Globus pallidus (tissue), 1 donor: ENCODE measurements at regions not wholly inside any gene's neighbourhood (a gene's known extent, or its start where the extent isn't known, plus 50 kb on each side); places are given as distances from the start of the nearest gene placed in this dataset.
"Not testable (repeated sequence)": the region's sequence is repeated elsewhere in the genome, so short reads cannot be mapped to it uniquely, and the experiment has no call there.

ENCODE experiments used
- DNase-seq: peaks from one replicate; pipeline ENCODE4 v3.0.0-alpha.2; 2015; ENCODE audit warnings: low spot score

DNA sequence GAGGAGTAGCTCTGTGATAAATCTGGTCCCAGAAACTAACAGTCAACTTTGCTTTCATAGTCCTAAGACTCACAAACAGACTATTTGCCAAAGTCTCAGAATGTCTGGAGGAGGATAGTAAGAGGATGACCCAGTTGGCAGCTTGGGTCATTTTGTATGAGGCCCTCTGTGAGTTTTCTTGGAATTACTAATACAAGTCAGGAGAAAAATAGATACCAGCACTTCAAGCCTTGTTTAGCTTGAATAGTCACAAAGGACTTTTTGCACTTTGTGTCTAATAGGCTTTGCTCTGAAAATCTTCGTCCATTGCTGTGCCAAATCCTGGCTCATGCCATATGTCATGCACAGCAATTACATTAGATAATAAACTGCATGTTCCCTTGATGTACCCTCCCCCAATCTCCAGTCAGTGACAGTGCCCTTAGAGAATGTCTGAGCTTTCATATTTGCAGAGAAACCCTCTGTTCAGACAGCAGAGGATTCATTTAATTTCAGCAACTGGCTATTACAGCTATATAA lies 612.8 kb downstream of the CSNK1G3 start:
- no peak for DNase-seq

DNA sequence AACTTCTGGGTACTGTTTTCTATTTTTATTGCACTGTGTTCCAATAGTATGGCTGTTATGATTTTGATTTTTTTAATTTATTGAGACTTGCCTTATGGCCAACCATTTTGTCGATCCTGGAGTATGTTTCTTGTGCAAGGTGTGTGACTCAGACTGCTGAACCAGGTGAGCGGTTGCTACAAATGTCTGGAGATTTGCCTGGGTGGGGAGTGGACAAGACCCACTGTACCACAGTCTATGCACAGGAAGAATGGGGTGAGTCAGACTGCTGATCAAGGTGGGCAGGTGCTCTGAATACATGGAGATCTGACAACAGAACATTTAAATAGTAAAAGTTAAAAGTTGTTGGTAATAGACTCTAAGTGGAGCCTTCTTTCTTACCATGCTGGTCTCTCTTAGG lies 609.2 kb downstream of the CSNK1G3 start:
- DNase-seq, result no peak

DNA sequence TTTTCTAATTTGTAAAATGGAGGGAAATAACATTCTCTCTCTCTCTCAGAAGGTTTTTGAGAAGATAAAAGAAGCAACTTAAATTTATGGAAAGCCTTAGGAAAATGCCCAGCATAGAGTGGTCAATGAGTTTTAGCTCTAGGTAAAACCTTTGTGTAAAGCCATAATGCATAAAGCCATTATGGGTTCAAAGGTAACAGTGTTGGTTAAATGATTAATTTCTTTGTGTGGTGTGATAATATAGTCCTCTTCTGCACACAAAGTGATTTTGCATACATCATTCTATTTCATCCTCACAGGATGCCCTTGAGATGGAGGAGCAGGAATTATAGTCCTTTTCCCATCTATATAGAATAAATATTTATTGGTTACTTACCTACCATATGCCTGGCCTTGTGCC lies 602.9 kb downstream of the CSNK1G3 start:
- no peak for DNase-seq

DNA sequence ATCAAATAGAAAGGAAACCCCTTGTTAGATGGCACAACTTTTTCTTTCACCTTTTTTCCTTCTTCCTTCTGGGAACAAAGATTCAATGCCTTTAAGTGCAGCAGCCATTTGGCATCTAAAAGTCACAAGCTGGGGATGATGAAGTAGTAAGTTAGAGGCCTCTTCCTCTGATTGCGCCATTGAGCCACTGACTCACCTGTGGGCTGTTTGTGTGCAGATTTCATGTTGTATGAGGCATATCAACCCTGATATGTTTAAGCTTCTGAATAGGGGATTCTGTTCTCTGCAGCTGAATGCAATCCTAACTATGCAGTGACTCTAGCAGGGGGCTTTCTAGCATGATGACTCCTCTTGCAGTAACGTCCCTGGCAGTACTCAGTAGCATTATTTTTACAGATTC lies 599.9 kb downstream of the CSNK1G3 start:
- no peak for DNase-seq

DNA sequence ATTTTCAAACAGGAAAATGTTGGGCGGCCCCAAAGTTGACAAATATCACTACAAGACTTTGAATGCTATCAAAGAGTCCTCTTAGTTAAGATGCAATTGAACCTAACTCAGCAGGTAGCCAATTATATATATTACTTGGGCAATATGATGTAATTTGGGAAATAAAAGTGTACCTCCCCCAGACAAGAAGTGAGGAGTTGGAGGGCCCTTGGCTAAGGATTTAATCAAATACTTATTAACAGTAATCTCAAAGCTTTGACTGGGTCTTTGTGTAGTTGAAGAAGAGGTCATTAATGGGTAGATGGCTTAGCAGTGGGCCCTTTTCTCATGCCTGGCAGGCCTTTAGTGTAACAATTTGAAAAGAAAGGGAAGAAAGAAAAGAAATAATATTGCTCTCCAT lies 599.0 kb downstream of the CSNK1G3 start:
- no peak for DNase-seq

DNA sequence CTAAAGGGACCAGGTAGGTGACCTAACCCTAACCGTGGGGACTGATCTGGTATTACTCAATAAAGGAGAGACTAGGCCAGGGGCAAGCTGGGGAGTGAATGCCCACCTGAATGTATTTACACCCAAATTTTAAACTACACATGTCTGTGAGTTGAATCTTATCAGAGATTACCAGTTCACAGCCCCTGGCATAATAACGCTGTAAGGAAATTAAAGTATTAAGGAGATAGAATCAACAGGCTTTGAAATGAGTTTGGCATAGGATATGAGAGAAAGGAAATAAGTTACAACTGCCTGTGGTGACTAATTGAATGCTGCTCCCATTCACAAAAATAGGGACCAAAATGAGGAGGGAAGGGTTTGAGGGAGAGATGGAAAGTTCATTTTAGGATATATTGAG lies 593.3 kb downstream of the CSNK1G3 start:
- no peak for DNase-seq

DNA sequence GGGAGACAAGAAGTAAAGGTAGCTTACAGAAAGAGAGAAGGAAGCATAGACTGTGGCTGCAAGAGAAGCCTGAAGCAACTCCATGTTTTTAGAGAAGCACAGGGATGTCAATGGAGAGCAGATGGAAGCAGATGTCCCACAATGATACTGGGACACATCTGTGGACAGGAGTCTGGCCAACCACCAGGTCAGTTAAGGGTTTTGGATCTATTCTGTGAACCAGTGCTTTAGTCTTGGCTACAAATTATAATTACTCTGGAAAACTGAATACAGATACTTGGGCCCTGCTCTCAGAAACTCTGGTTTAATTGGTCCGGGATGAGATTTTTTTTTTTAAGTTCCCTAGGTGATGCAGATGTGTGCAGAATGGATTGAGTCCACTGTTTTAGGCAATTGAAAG lies 592.8 kb downstream of the CSNK1G3 start:
- no peak for DNase-seq

DNA sequence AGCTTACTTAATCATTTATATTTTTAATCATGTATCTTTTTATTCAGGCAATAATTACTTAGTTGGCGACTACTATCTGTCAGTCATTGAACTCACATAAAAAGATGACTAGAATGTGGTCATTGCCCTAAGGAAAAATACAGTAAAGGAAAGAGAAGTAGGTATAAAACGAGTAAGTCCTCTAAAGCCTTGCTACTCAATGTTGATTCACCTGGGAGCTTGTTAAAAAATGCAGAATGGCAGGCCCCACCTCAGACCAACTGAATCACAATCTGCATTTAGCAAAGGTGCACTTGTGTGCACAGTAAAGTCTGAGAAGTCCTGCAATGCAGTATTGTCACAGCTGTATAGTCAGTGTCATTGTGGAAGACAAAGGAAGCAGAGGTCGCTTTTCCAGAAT lies 592.4 kb downstream of the CSNK1G3 start:
- no peak for DNase-seq

DNA sequence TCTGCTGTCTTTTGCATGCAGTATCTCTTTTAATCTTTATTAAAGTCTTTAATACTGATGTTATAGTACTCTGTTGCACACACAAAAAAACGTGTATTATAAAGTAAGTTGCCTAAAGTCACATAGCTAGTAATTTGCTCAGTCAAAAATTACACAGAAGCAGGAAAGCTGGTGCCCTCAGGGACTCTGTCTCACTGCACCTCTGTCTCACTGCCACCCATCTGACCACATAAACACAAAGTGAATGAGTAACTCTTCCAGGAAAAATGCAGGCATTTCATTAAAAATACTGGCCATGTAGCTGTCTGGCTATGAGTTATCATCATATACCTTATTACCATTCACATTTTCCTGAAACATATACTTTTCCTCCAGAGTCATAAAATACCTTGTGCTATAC lies 591.7 kb downstream of the CSNK1G3 start:
- no peak for DNase-seq

DNA sequence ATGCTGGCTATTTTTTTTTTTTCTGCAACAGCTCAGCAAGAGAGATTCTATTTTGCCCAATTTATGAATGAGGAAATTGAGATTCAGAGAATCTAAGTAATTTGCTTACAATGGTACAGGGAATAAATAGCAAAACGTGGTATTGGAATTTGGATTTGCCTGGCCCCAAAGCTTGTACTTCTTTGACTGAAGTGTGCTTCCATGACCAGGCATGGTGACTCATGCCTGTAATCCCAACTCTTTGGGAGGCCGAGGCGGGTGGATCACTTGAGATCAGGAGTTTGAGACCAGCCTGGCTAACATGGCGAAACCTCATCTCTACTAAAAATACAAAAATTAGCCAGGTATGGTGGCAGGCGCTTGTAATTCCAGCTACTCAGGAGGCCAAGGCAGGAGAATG lies 591.1 kb downstream of the CSNK1G3 start:
- not testable (repeated sequence) for DNase-seq

DNA sequence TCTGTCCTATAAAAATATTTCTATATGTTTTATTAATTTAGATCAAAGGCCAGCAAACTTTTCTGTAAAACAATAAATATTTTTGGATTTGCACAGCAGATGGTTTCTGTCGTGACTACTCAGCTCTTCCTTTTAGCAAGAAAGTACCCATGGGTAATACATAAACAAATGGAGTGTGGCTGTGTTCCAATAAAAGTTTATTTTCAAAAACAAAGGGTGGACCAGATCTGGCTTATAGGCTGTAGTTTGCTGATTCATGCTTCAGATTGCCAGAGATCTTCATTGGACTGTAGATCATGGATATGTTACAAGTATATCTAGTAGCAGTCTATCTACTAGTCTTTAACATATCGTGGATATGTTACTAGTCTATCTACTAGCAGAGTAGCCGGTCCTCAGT lies 590.5 kb downstream of the CSNK1G3 start:
- no peak for DNase-seq

DNA sequence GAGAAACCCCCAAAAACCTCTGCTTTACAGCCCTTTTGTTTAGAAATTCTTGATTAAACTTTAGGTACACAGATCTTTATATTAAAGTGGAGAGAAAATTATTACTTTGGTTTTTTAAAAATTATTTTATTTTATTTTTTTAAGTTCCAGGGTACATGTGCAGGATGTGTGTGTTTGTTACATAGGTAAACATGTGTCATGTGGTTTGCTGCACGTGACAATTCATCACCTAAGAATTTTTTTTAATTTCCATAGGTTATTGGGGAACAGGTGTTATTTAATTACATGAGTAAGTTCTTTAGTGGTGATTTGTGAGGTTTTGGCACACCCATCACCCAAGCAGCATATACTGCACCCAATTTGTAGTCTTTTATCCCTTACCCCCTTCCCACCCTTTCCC lies 581.7 kb downstream of the CSNK1G3 start:
- no peak for DNase-seq

DNA sequence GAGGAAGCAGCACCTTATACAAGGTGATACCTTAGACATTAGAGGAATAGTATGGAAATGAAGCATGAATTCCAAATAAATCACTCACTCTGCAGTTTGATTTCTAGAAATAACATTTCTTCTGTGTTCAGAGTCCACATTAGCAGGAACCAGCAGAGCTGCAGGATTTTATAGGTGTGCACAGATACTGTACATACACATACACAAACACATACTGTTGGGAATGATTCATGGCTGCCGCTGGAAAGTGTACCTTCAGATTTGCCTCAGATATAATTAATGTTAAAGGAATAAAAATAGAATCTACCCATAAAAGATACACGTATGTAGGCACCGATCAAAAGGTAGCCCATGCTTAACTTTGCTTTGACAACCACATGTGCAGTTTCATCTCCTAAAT lies 578.1 kb downstream of the CSNK1G3 start:
- no peak for DNase-seq

DNA sequence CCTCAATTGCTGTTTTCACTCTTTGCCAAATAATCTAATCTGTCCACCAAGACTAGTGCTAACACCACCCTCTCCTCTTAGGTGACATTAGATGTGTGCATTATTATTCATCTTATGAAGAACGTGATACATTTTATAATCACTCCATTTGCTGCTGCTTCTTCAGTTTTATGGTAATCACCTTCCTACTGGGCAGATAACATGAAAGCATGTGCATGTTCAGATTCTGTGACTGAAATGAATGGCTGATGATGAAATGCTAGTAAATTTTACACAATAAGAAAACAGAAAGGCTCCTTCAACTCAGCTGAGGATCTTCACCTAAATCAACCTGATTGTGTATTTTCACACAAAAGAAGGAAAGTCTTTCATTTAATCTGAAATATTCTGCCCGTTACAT lies 577.6 kb downstream of the CSNK1G3 start:
- DNase-seq, result no peak

DNA sequence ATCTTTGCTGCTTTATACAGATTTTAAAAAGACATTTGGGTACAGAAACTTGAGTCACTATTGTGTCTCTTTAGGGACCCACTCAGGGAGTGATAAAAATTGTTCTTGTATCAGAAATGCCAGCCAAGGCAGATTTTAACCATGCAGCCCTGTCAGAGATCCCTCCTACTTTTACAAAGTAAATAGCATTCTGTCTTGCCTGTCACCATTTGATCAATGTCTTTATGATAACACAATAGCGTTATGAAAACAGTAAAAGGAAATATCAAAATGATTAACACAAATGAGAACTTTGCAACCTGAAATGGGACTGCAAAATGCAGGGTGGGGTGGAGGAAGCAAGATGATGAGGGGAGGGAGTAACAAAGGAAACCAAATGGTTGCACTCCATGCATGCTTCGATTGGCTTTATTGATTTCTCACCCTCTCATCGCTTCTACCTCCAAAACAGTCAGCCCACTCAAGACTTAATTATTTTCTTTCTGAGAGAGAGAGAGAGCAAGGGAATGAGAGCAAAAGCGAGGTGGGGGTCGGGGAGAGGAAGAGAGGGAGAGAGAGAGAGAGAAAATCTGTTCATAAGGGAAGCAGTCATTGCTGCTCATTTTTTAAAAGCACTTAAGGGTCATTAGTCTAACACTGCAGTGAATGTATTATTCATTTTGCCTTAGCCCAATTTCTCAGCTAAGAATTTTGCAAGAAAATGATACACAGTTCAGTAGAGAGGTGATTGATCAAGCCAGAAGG lies 576.5 kb downstream of the CSNK1G3 start:
- DNase-seq, result no peak

DNA sequence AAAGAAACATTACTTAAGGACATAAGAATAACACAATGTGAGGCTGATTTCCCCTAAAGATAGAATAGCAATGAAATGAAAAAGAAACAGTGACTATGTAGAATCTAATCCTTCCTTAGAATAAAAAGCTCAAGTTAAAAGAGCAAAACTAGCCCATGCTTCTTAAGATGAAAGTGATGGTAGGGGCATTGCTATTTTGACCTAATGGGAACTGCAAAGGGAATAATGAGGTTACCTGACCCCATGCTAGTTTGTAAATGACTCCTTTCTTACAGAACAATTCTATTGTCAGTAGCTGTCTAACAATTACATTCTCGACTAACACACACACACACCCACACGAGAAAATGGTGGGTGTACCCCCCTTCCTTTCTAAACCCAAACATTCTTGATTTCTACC lies 575.8 kb downstream of the CSNK1G3 start:
- DNase-seq, result no peak

DNA sequence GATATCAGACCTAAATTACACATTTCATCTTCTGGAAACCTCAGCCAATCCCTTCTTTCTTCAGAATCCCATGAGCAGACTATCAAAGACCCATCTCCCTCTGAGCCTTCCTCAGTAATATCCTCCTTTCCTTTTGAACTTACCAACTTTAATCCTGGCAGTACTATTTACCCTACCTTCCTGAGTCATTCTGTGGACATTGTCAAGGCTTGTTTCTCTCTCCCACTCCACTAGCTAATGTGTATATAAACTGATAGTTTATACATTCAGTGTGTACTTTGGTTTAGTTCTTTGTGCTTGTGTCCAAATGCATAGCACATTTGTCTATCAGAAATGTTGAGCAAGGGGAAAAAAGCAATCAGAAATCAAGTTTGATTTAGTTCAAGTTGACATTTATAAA lies 568.3 kb downstream of the CSNK1G3 start:
- DNase-seq, result no peak

DNA sequence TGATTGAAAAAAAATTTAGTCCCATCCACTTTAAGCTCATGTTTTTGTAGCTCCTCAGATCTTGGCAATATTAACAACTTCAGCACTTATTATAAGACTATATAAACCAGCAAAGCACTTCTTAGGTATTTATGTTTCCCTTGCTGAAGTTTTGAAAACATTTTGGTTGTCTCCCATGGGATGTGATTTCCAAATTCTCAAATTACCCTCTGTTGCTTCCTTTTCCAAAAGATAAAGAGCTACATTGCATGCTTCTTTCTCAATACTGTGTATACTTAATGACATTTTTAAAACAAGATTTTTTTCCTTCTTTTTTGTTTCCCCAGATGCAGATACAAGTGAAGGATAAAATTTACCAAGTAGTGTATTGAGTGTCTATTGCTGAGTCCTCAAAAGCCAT lies 567.1 kb downstream of the CSNK1G3 start:
- no peak for DNase-seq

DNA sequence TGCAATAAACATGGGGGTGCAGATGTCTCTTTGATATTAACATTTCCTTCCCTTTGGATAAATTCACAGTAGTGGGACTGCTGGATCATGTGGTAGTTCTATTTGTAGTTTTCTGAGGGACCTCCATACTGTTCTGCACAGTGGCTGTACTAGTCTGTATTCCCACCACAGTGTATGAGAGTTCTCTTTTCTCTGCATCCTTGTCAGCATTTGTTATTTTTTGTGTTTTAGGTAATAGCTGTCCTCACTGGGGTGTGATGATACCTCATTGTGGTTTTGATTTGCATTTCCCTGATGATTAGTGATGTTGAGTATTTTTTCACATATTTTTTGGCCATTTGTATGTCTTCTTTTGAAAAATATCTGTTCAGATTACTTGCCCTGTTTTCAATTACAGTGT lies 562.5 kb downstream of the CSNK1G3 start:
- DNase-seq, result no peak

DNA sequence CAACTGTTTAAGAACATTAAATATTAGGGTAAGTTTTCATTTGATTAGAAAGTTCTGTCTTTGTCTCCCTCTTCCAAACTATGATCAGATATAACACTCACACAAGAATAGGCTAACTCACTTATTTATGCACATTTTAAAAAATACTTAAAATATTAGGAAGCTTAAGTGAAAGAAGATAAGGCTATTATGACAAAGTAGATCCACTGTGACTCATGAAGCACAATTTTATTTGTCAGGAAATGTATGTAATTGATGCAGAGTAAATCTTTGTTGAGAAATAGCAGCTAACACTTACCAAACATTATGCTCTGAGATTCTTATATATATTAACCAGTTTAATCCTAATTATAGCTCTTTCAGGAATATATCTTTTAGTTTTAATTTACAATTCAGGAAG lies 560.6 kb downstream of the CSNK1G3 start:
- no peak for DNase-seq

DNA sequence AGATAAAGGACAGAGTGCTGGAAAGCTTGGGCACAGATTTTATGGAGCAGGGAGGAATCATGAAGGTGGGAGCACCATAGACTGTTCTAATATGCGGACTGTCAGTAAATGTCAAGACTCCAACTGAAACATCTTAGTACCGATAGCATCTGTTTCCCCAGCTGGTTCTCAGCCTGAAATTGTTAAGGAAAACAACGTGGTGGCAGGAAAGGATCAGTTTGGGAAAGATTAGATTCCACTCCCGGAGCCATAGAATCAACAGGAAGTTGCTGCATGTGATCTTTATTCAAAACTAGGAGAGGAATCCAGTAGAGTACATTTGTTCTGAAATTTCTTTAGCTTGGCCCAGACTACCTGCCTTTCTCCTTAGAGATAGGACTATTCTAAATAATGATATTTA lies 559.1 kb downstream of the CSNK1G3 start:
- no peak for DNase-seq

DNA sequence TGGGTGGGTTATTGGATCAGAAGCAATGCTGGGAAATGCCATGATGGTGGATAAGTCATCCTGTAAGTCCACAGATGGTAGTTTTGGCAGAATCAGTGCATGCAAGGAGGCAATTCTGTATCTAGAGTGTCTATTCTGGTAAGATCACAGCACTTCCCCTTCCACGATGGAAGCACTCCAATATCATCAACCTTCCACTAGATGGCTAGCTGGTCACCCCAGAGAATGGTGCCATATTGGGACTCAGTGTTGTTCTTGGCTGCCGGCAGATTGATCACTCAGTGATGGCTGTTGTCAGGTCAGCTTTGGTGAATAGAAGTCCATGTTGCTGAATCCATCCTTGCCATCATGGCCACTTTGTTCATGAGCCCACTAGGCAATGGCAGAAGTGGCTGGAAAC lies 553.5 kb downstream of the CSNK1G3 start:
- DNase-seq, result no peak

DNA sequence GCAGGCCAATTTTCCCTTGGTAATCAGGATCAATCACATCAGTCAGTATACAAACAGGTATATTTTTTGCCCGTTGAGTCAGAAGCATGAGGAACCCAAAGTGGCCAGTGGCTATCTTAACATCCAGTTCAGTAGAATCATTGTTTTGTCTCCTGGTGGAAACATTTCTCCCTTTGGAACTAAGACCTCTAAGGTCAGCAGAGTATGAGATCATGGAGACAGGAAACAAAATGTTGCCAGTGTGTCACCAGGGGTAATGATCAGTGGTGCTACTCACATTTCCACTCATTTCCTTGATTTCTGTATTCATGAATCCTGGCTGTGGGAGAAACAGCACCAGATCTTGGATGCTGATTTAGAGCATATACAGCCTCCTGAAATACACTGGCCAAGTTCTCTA lies 553.0 kb downstream of the CSNK1G3 start:
- no peak for DNase-seq

DNA sequence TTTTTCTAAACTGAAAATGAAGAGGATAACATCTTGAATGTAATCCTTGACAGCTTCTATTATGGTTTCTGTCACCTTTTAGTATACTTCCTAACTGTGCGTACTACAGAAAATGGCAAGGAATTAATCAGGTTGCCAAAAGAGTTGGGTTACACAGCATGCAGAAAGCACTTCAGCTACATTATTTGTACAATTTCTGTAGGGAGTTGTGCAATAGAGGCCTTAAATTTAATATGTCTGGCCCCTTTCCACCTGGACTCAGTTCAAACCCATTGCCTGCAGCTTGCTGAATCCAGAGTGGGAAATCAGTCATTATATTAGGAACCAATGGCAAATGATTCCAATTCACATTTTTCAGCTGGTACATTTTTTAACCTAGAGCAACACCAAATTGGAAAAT lies 549.7 kb downstream of the CSNK1G3 start:
- no peak for DNase-seq

DNA sequence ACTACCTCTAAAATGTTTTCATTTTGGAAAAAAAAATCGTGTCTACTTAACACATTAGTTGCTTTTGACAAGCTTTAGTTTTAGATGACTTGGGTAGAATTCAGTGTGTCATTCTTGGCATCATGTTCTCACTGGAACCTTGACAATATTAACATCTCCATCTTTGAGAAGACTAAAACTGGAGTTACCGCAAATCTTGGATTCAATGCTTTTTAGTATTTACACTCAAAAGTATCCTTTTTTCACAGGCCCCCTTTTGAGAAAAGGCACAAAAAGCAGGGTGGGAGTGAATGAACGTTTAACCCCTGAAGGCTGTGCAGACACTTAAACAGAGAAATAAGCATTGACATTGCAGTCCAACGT lies 549.1 kb downstream of the CSNK1G3 start:
- no peak for DNase-seq
